ENCODE measurements at regions not wholly inside any gene's neighbourhood (a gene's known extent, or its start where the extent isn't known, plus 50 kb on each side); places are given as distances from the start of the nearest gene placed in this dataset.

DNA sequence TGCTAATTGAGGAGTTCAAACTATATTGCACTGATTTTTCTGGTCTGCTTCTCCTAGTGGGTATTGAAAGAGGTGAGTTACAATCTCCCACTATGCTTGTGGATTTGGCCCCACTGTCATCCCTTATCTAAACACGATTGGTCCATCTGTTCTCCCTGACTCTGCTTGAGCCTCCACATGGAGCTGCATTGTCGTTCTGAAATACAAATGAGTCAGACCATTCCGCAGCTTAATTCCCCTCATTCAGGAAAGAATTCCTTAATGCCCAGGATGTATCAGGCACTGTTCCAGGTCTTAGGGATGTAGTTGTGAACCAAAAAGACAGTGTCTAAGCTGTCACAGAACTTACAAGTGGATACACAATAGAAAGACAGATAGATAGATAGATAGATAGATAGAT, 461.9 kb downstream of the QKI start:
- no peak overlapping the region for H3K23ac ChIP-seq (ENCODE audit: low read length in 2 of 2)
- H2BK15ac ChIP-seq (ENCODE audit: low read depth, poor library complexity, severe bottlenecking) = no peak overlapping the region
- H4K8ac ChIP-seq (ENCODE audit: low read length) = no peak overlapping the region
- no peak for DNase-seq
- H3K4me1 ChIP-seq (ENCODE audit: control insufficient read depth, insufficient read depth, low read depth, low read length) = no peaks in the 10 kb centered on the region
- no peak overlapping the region for H3K4ac ChIP-seq (ENCODE audit: low read depth in 1 of 2, low read length in 2 of 2)
- no peak overlapping the region for H3K14ac ChIP-seq (ENCODE audit: low read length in 2 of 2)
- H2AK5ac ChIP-seq (ENCODE audit: low read length, severe bottlenecking) = no peak overlapping the region
- no peak overlapping the region for H2AFZ ChIP-seq (ENCODE audit: low read depth, low read length)
- H3K79me1 ChIP-seq (replicated peaks; ENCODE audit: low read length, poor library complexity, severe bottlenecking) = no peaks in the 10 kb centered on the region
- H4K91ac ChIP-seq (ENCODE audit: low read length) = no peak overlapping the region
- no peak overlapping the region for H3K27ac ChIP-seq (ENCODE audit: low read length, poor library complexity, severe bottlenecking)
- H3K4me2 ChIP-seq (ENCODE audit: low read length, poor library complexity, severe bottlenecking) = no peak overlapping the region
- no peaks in the 10 kb centered on the region for H3K36me3 ChIP-seq (ENCODE audit: control insufficient read depth in 1 of 2, insufficient read depth in 2 of 2, low read depth in 1 of 2, low read length in 2 of 2)
- H2BK5ac ChIP-seq (ENCODE audit: low read depth, low read length, poor library complexity, severe bottlenecking) = no peak overlapping the region
- H3K27me3 ChIP-seq (ENCODE audit: control insufficient read depth in 1 of 2, insufficient read depth in 1 of 2, low read length in 2 of 2) = no peaks in the 10 kb centered on the region
- H2BK12ac ChIP-seq (ENCODE audit: low read length in 2 of 2) = no peak overlapping the region
- H3K4me3 ChIP-seq (ENCODE audit: insufficient read depth in 1 of 2, low read depth in 1 of 2, low read length in 2 of 2) = no peak overlapping the region
- no peak overlapping the region for H3K18ac ChIP-seq (ENCODE audit: low read depth in 1 of 2, low read length in 2 of 2)
- no peak overlapping the region for H2BK120ac ChIP-seq (ENCODE audit: low read depth, low read length)
- WGBS = 74% methylated on average over 3 of the region's 3 CpGs
- H3K9ac ChIP-seq (ENCODE audit: low read length) = no peak overlapping the region
- no peaks in the 10 kb centered on the region for H3K9me3 ChIP-seq (ENCODE audit: control insufficient read depth, low read length)

DNA sequence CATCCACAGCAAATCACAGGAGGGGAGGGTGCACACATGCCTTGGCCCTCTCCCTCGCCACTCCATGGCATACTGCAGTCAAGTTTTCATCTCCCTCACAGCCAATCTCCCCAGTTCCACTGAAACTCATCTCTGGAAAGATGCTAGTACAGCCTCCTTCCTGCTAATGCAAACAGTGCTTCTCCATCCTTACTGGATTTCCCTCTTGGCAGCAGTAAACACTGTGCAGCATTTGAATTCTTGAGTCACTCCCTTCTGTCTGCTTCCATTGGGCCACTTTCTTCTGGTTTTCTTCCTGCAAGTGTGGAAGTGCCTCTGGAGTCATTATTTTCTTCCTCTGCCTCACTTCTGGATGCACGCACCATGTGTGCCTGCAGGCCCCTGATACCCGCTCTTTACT, 460.3 kb downstream of the QKI start:
- Histone ChIP-seq H2BK12ac (ENCODE audit: low read length in 2 of 2) (no peak overlapping the region), H3K27me3 (ENCODE audit: control insufficient read depth in 1 of 2, insufficient read depth in 1 of 2, low read length in 2 of 2) (no peaks in the 10 kb centered on the region), H3K9ac (ENCODE audit: low read length) (no peak overlapping the region), H3K4me3 (ENCODE audit: insufficient read depth in 1 of 2, low read depth in 1 of 2, low read length in 2 of 2) (no peak overlapping the region), H3K14ac (ENCODE audit: low read length in 2 of 2) (peak overlapping the region in 1 of 2 experiments; percentile 48), H4K8ac (ENCODE audit: low read length) (no peak overlapping the region), H2AFZ (ENCODE audit: low read depth, low read length) (no peak overlapping the region), H3K23ac (ENCODE audit: low read length in 2 of 2) (no peak overlapping the region), H3K4me2 (ENCODE audit: low read length, poor library complexity, severe bottlenecking) (no peak overlapping the region), H2BK15ac (ENCODE audit: low read depth, poor library complexity, severe bottlenecking) (no peak overlapping the region), H3K4me1 (ENCODE audit: control insufficient read depth, insufficient read depth, low read depth, low read length) (no peaks in the 10 kb centered on the region), H3K4ac (ENCODE audit: low read depth in 1 of 2, low read length in 2 of 2) (no peak overlapping the region), H3K18ac (ENCODE audit: low read depth in 1 of 2, low read length in 2 of 2) (no peak overlapping the region), H2AK5ac (ENCODE audit: low read length, severe bottlenecking) (no peak overlapping the region), H2BK5ac (ENCODE audit: low read depth, low read length, poor library complexity, severe bottlenecking) (no peak overlapping the region), H3K9me3 (ENCODE audit: control insufficient read depth, low read length) (no peaks in the 10 kb centered on the region), H3K27ac (ENCODE audit: low read length, poor library complexity, severe bottlenecking) (no peak overlapping the region), H3K79me1 (replicated peaks; ENCODE audit: low read length, poor library complexity, severe bottlenecking) (no peaks in the 10 kb centered on the region), H4K91ac (ENCODE audit: low read length) (no peak overlapping the region), H3K36me3 (ENCODE audit: control insufficient read depth in 1 of 2, insufficient read depth in 2 of 2, low read depth in 1 of 2, low read length in 2 of 2) (no peaks in the 10 kb centered on the region), H2BK120ac (ENCODE audit: low read depth, low read length) (no peak overlapping the region)
- DNase-seq = no peak
- WGBS = 79% methylated on average over 3 of the region's 3 CpGs

GRCh38 chr6:163872335-163872734, 457.8 kb downstream of the QKI start:
- H2AFZ ChIP-seq (ENCODE audit: low read depth, low read length) = no peak overlapping the region
- H3K9ac ChIP-seq (ENCODE audit: low read length) = peak overlapping the region; percentile 38
- no peak overlapping the region for H3K23ac ChIP-seq (ENCODE audit: low read length in 2 of 2)
- H2BK12ac ChIP-seq (ENCODE audit: low read length in 2 of 2) = no peak overlapping the region
- H4K91ac ChIP-seq (ENCODE audit: low read length) = no peak overlapping the region
- peak; percentile 14 for DNase-seq
- H4K8ac ChIP-seq (ENCODE audit: low read length) = no peak overlapping the region
- no peaks in the 10 kb centered on the region for H3K27me3 ChIP-seq (ENCODE audit: control insufficient read depth in 1 of 2, insufficient read depth in 1 of 2, low read length in 2 of 2)
- H3K4me2 ChIP-seq (ENCODE audit: low read length, poor library complexity, severe bottlenecking) = no peak overlapping the region
- H3K18ac ChIP-seq (ENCODE audit: low read depth in 1 of 2, low read length in 2 of 2) = no peak overlapping the region
- 84% methylated on average over 5 of the region's 6 CpGs for WGBS
- H3K9me3 ChIP-seq (ENCODE audit: control insufficient read depth, low read length) = no peaks in the 10 kb centered on the region
- H3K4me1 ChIP-seq (ENCODE audit: control insufficient read depth, insufficient read depth, low read depth, low read length) = no peaks in the 10 kb centered on the region
- H3K14ac ChIP-seq (ENCODE audit: low read length in 2 of 2) = no peak overlapping the region
- H3K4ac ChIP-seq (ENCODE audit: low read depth in 1 of 2, low read length in 2 of 2) = no peak overlapping the region
- no peak overlapping the region for H2BK120ac ChIP-seq (ENCODE audit: low read depth, low read length)
- H3K79me1 ChIP-seq (replicated peaks; ENCODE audit: low read length, poor library complexity, severe bottlenecking) = no peaks in the 10 kb centered on the region
- H3K36me3 ChIP-seq (ENCODE audit: control insufficient read depth in 1 of 2, insufficient read depth in 2 of 2, low read depth in 1 of 2, low read length in 2 of 2) = no peaks in the 10 kb centered on the region
- H2BK15ac ChIP-seq (ENCODE audit: low read depth, poor library complexity, severe bottlenecking) = no peak overlapping the region
- no peak overlapping the region for H2BK5ac ChIP-seq (ENCODE audit: low read depth, low read length, poor library complexity, severe bottlenecking)
- H2AK5ac ChIP-seq (ENCODE audit: low read length, severe bottlenecking) = no peak overlapping the region
- H3K4me3 ChIP-seq (ENCODE audit: insufficient read depth in 1 of 2, low read depth in 1 of 2, low read length in 2 of 2) = no peak overlapping the region
- H3K27ac ChIP-seq (ENCODE audit: low read length, poor library complexity, severe bottlenecking) = no peak overlapping the region

GRCh38 chr6:163871616-163872015, 457.1 kb downstream of the QKI start:
- Histone ChIP-seq H3K9ac (ENCODE audit: low read length) (no peak overlapping the region), H3K36me3 (ENCODE audit: control insufficient read depth in 1 of 2, insufficient read depth in 2 of 2, low read depth in 1 of 2, low read length in 2 of 2) (no peaks in the 10 kb centered on the region), H3K23ac (ENCODE audit: low read length in 2 of 2) (no peak overlapping the region), H2BK5ac (ENCODE audit: low read depth, low read length, poor library complexity, severe bottlenecking) (no peak overlapping the region), H3K4me3 (ENCODE audit: insufficient read depth in 1 of 2, low read depth in 1 of 2, low read length in 2 of 2) (no peak overlapping the region), H3K4ac (ENCODE audit: low read depth in 1 of 2, low read length in 2 of 2) (no peak overlapping the region), H4K8ac (ENCODE audit: low read length) (no peak overlapping the region), H2AK5ac (ENCODE audit: low read length, severe bottlenecking) (no peak overlapping the region), H3K14ac (ENCODE audit: low read length in 2 of 2) (no peak overlapping the region), H4K91ac (ENCODE audit: low read length) (no peak overlapping the region), H3K27me3 (ENCODE audit: control insufficient read depth in 1 of 2, insufficient read depth in 1 of 2, low read length in 2 of 2) (no peaks in the 10 kb centered on the region), H3K27ac (ENCODE audit: low read length, poor library complexity, severe bottlenecking) (no peak overlapping the region), H3K79me1 (replicated peaks; ENCODE audit: low read length, poor library complexity, severe bottlenecking) (no peaks in the 10 kb centered on the region), H3K18ac (ENCODE audit: low read depth in 1 of 2, low read length in 2 of 2) (no peak overlapping the region), H2AFZ (ENCODE audit: low read depth, low read length) (no peak overlapping the region), H2BK12ac (ENCODE audit: low read length in 2 of 2) (no peak overlapping the region), H3K9me3 (ENCODE audit: control insufficient read depth, low read length) (no peaks in the 10 kb centered on the region), H3K4me1 (ENCODE audit: control insufficient read depth, insufficient read depth, low read depth, low read length) (no peaks in the 10 kb centered on the region), H2BK15ac (ENCODE audit: low read depth, poor library complexity, severe bottlenecking) (no peak overlapping the region), H2BK120ac (ENCODE audit: low read depth, low read length) (no peak overlapping the region), H3K4me2 (ENCODE audit: low read length, poor library complexity, severe bottlenecking) (no peak overlapping the region)
- no CpG with 5 or more reads among the region's 1 CpG for WGBS
- DNase-seq = no peak
